HepG2 (cell line): ENCODE measurements at regions not wholly inside any gene's neighbourhood (a gene's known extent, or its start where the extent isn't known, plus 50 kb on each side); places are given as distances from the start of the nearest gene placed in this dataset.

ENCODE experiments used
- BHLHE40 ChIP-seq: IDR thresholded peaks from 2 replicates; pipeline ENCODE4 v1.6.1; 2011; ENCODE audit warnings: low read length, improper control_type of control experiment
- SUZ12 ChIP-seq: fragments of 150-350 bp; IDR thresholded peaks from 2 replicates; pipeline ENCODE4 v1.6.1; 2014; ENCODE audit warnings: low read depth, low read length
- ZNF382 ChIP-seq: sonication (generic); formaldehyde crosslinking; IDR thresholded peaks from 2 replicates; pipeline ENCODE4 v1.5.0; 2020; ENCODE audit warnings: missing genetic modification reagents, mild to moderate bottlenecking, borderline replicate concordance
- ZNF570 ChIP-seq: sonication (generic); formaldehyde crosslinking; IDR thresholded peaks from 2 replicates; pipeline ENCODE4 v1.4.0; 2020; ENCODE audit warnings: mild to moderate bottlenecking, missing genetic modification reagents, borderline replicate concordance
- TF ChIP-seq, protein P1 (sequence below), 2 experiments: fragments of 450-650 bp in 1 of 2; sonication (generic) in 1 of 2; formaldehyde crosslinking in 1 of 2; IDR thresholded peaks; 2 replicates each; pipeline versions ENCODE4 v1.6.1 to v1.8.0; 2016 to 2022; ENCODE audit warnings: antibody characterized with exemption in 1 of 2, mild to moderate bottlenecking in 1 of 2, missing genetic modification reagents in 1 of 2
- TF ChIP-seq, protein P2 (sequence below): sonication (generic); formaldehyde crosslinking; IDR thresholded peaks from 2 replicates; pipeline ENCODE4 v1.5.0; 2020; ENCODE audit warnings: missing genetic modification reagents

DNA sequence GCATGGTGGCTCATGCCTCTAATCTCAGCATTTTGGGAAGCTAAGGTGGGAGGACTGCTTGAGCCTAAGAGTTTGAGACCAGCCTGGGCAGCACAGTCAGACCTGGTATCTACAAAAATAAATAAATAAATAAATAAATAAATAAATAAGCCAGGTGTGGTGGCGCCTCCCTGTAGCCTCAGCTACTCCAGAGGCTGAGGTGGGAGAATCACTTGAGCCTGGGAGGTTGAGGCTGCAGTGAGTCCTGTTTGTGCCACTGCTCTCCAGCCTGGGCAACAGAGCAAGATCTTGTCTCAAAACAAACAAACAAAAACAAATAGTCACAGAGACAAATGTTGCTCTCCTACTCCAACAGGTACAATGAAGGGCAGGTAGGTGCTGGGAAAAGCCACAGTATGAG, 242.4 kb upstream of the POU3F1 start (continued):
- TF ChIP-seq, protein P1, sequence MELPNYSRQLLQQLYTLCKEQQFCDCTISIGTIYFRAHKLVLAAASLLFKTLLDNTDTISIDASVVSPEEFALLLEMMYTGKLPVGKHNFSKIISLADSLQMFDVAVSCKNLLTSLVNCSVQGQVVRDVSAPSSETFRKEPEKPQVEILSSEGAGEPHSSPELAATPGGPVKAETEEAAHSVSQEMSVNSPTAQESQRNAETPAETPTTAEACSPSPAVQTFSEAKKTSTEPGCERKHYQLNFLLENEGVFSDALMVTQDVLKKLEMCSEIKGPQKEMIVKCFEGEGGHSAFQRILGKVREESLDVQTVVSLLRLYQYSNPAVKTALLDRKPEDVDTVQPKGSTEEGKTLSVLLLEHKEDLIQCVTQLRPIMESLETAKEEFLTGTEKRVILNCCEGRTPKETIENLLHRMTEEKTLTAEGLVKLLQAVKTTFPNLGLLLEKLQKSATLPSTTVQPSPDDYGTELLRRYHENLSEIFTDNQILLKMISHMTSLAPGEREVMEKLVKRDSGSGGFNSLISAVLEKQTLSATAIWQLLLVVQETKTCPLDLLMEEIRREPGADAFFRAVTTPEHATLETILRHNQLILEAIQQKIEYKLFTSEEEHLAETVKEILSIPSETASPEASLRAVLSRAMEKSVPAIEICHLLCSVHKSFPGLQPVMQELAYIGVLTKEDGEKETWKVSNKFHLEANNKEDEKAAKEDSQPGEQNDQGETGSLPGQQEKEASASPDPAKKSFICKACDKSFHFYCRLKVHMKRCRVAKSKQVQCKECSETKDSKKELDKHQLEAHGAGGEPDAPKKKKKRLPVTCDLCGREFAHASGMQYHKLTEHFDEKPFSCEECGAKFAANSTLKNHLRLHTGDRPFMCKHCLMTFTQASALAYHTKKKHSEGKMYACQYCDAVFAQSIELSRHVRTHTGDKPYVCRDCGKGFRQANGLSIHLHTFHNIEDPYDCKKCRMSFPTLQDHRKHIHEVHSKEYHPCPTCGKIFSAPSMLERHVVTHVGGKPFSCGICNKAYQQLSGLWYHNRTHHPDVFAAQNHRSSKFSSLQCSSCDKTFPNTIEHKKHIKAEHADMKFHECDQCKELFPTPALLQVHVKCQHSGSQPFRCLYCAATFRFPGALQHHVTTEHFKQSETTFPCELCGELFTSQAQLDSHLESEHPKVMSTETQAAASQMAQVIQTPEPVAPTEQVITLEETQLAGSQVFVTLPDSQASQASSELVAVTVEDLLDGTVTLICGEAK (IDR thresholded peaks at IDR 0.05) = no peak
- TF ChIP-seq, protein P1 (CRISPR knock-in tag; IDR thresholded peaks at IDR 0.05) = no peak
- no peak for TF ChIP-seq ZNF570 (CRISPR knock-in tag)
- TF ChIP-seq, protein P2, sequence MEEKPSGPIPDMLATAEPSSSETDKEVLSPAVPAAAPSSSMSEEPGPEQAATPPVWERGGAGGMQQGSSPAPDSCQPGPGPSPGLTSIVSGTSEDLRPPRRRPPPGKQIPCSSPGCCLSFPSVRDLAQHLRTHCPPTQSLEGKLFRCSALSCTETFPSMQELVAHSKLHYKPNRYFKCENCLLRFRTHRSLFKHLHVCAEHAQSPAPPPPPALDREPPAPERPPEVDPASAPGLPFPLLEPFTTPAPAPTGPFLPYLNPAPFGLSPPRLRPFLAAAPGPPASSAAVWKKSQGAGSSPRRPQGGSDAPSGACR (CRISPR knock-in tag) = no peak
- TF ChIP-seq BHLHE40 = no peak
- no peak for TF ChIP-seq ZNF382
- TF ChIP-seq SUZ12 = no peak
- TF ChIP-seq, all 625 proteins: peak for 0
